ENCODE measurements at regions not wholly inside any gene's neighbourhood (a gene's known extent, or its start where the extent isn't known, plus 50 kb on each side); places are given as distances from the start of the nearest gene placed in this dataset.

DNA sequence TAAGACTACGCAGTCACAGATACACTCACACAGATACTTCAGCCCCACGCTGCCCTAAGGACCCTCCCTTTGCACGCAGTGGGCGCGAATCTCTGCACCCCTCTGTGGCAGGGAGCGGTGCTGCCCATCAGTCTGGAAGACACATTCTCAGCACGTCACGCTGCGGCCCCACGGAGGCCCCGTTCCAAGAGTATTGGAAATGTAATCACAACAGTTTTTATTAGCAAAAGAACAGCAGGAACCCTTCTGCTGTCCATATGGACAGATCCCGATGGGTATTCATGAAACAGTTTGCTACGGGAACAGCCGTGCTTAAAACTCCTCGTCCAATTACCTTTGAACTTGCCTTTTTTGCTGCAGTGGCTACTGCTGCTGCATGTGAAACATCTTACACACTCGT lies 131.0 kb downstream of the RPS24 start:
- no peak for DNase-seq

DNA sequence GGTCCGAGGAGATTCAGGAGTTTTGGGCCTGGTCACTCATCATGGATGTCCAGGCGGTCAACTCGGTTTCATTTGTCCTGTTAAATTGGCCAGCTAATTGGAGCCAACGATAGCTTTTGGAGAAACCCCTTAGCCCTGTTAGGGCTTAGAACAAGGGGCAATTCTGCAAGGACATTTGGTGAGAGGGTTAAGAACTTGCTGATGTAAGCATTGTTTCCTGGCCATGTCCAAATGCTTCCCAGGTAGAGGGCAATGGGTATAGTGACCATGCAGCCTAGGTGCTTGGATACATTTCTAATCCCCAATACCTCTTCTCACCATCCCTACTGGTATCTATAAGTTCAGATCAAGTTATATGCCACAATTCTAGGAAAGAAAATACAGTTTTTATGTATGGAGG lies 131.5 kb downstream of the RPS24 start:
- DNase-seq: no peak

DNA sequence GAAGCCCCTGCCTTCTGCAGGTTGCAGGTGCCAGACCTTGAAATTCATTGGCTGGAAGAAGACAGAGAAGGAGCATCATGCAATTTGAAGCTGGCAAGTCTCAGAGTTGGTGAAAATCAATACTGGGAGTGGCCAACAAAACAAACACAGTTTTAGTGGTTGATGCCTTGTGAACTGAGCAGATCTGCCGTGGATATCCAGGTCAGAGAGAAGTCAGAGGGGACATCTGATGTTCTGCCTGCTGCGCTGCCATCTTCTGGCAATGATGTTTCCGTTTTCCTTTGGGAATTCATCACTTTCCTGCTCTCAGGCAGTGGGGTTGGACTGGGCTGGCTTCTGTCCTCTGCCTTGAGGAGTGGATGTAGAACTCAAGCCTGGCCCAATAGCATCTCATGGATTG lies 132.0 kb downstream of the RPS24 start:
- DNase-seq: no peak

DNA sequence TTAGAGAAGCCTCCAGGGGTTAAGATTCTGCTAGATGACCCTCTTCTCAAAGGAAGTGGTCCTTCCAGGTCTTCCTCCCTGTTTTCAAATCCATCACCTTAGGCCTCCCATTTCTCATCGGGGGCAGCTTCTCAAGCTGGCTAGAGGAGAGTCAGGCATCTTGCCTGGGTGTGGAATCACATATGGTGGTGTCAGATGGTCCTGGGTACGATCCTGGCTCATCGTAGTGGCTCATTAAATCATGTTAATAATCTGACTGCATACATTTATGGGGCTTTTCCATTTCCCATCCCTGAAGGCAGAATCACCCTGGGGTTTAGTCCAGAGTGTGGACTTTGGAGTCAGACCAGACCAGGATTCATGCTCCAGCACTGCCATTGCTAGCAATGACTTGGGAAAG lies 132.6 kb downstream of the RPS24 start:
- no peak for DNase-seq

DNA sequence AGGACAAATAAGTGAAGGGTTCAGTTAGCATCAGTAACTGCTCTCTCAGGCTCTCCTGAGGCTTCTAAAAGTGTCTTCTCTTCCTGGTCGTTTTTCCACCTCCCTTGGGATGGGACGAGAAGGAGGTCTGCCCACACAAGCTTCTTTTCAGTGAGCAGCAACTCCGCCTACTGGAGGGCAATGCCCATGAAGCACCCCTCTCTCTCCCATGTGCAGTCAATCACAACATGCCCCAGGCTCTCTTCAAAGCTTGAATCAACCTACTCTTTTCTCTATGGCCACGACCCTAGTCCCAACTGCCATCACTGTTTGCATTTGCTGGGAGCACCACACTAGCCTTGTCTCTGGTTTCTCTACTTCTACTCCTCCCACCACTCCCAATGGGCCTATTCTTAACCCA lies 135.6 kb downstream of the RPS24 start:
- no peak for DNase-seq

DNA sequence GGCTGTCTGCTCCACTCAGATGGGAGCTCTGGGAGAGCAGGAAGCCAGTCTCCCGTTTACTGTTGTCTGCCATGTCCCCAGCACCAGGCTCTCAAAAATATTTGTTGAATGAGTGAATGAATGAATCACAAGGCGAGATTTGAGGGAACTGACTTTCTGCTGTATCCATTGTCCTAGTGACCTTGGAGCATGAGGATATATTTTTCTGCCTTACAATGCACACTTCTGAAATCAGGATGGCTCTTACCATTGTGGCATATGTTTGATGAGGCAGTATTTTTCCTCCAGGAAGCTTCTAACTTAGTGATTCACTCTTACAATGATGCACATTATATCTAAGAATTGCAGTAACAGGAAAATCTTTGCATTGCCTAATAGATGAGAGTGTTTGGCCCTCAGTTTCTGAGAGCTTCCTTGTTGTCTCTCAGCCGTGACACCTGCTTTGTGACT lies 136.4 kb downstream of the RPS24 start:
- peak; percentile 14 for DNase-seq

DNA sequence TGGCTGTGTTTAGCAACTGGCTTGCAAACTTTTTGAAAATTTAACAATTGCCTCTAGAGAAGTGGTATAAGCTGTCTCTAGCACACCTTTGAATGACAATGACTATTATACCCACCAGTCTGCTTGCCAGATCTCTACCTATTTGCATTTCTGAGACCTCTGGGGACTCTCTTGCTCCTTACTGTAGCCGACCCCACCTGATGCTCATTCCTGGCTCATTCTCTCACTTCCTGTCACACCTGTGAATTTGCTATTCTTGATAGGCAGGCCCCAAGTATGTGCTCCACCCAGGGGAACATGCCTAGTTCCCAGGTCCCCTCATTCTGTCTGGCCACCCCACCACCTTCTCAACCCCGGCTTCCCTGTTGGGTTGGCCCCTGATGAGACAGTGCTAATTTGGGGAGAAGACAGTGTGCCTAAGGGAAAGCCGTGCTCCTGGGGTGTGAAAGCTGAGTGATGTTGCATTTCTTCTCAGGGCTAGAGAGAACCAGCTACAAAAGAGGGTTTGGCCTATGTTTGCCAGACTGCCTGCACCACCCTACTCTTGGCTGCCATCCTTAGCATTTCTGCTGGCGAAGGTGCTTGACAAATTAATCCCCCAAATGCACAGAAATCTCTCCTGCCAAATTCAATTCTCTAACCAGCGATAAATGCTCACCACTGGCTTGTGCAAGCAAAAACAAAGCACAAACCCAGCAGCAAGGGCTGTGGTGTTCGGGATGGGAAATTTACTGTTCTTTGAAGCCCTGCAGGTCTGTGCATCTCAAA lies 138.2 kb downstream of the RPS24 start:
- DNase-seq: no peak

DNA sequence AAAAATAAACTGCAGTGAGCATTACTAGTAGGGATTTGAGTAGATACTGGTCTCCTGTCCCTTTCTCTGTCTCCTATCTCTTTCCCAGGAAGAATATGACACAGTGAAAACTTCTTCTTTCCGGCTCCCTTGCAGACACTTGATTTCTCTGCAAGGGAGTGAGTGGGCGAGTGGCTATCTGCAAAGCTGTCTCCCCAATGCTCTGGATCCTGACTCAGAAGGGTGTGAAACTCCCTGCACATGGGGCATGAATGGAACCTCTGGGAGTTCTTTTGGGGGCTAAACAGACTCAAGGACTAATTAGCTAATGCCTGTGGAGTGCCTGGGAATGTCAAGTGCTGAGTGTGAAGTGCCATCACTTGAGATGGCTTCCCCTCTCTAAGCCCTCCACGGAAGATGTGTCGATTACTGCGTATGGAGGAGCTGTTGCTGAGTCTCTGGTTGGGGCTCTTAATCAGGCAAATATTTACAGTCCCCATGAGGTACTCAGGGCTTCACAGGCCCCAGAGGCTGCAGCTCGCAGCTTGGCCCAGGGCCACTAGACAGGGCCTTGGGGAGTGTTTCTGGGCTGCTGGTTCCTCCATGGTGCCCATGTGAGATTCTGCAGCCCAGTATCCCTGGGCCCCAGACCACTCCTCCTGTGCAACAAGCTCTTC lies 139.8 kb downstream of the RPS24 start:
- no peak for DNase-seq

DNA sequence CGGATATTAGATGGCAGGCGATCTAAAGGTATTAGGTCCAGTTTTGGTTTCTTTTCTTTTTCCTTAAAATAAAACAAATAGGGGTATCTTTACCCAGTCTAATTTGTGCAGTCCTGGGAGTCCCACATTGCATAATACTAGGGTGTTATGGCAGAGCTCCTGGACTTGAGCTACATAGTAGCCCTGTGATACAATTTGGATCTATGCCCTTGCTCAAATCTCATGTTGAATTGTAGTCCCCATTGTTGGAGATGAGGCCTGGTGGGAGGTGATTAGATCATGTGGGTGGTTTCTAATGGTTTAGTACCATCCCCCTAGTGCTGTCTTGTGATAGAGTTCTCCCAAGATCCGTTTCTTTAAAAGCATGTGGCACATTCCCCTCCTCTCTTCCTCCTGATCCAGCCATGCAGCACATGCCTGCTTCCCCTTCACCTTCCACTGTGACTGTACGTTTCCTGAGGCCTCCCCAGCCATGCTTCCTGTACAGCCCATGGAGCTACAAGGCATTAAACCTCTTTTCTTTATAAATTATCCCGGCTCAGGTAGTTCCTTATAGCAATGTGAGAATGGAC lies 141.9 kb downstream of the RPS24 start:
- no peak for DNase-seq

DNA sequence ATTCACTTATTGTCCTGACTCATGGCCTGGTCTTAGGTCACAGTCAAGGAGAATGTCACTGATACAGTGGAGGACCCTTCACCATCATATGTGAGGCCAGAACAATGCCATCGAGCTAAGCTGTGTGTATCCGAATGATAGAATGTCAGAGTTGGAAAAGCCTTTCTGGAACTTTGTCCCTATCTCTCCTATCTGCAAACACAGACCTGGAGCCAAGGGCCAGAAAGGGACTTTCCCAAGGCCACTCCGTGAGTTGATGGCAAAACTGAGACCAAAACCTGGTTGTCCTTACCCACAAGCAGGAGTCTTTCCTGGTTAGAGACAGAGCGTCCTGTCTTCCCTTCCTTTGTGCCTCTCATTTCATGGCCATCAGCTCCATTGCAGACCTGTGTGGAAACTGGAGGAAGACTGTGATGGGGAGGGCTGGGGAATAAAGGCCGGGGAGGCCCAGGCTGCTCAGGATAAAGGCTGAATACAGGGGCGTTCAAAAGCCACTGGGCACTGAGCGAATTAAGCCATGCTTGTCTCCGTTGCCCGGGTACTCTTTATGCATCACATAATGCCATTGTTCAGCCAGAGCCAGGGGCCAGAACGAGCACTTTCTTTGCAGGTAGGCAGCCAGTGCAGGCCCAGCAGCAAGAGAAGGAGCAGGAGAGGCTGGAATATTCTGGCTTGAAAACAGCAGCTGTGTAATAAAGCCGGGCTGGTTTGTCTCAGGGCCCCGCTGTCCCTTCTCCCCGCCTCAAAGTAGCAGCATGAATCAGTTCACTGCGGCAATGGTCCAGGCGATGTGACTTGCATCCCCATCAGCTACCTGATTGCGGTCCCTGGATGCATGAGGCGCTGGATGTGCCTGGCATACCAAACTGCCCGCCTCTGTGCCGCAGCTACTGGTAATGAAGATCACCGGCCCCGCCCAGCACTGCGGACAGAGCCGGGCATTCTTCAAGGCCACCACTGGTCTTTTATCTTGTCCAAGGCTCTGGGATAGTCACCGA lies 143.0 kb downstream of the RPS24 start:
- DNase-seq: no peak

DNA sequence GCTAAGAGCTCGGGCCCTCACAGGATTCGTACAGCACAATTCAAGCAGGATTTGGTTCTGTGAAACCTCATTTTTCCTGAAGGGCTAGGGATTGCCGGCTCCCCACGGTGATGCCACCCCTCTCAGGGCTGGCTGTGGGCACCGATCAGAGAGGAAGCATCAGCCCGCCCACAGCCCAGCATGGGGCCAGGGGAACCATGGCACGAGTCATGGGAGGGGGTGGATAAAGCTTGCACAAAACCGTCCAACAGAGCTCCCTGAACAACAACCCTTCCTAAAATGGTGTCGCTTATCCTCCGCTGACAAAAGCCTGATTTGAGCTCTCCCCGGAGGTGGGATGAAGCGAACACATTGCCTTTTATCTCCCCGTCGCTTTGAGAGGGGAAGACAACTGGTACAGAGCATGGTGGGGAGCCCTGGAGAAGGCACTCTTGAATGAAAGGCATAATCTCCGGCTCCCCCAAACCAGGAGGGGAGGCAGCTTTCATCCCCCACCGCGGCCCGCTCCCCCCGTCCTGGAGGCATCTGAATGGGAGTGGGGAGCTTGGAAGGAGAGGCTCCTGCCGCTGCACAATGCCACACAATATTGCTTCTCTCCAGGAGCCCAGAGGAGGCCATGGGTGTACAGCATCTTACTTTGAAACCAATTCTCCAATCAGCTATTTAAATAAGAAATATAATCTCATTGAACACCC lies 144.0 kb downstream of the RPS24 start:
- no peak for DNase-seq

DNA sequence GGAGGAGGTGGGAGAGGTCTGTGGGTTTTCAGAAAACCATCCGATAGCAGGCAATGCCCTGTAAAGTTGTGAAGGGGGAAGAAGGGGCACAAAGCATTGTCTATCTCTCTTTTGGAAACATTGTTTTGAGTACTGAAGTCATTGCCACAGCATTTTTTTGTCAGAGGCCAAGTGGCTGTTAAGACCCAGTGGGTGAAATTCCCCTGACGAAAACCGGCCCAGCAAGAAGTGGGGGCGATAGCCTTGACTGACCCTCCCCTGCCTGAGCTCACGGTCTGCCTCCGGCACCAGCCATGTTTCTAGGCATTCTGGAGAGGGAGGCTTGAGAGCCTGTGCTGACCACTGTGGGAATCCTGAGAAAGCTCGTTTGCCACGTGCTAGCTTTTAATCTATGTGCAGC lies 144.7 kb downstream of the RPS24 start:
- DNase-seq: no peak

DNA sequence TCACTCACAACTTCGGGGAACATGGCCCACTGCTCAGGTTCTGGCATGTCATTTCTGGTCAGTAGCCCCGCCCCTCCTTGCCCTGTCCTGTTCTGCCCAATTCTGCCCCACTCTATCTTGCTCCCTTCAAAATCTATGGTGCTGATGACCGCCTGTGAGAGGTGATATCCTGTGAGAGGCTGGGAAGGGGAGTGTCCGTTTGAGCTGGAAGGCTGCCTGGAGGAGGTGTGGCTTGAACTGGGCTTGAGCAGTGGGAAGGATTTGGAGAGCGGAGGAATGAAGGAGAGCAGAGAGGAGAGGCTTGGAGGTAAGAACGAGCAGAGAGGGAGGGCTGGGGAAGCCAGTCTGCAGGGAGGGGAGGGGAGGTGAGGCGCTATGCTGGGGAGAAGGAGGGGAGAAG lies 145.3 kb downstream of the RPS24 start:
- DNase-seq: peak; percentile 56

DNA sequence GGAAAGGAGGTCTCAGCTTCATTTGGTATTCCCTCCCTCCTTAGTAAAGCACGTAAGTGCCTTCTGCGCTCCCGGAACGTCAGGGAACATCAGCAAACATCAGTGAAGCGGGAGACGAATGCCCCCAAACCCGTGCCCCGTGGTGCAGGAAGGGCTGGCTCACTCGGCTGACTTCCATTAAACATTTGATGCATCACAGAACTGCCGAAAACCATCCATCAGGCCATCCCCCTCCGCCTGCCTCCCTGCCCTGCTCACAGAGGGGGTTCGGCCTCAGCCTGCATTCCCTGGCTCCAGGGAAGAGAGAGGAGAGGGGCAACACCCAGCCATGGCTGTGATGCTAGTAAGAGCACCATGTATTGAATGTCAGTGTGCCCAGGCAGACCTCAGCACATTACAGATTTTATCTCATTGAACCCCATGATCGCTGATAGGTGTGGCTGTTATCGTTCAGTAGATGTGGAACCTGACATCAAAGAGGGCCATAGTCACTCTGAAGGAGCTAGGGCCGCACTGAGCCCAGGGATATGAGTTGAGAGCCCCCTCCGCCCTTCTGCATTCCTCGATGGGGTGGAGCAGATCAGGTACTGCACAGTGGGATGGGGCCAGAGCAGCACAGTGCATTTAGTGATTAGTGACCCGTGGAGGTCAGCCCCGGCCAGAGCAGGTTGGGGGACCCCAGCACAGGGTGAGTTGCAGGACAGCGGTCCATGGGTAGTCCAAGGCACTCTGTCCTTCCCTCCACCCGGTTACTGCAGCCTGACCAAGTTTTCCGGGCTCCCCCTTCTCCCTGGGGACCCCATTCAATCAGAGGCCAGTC lies 146.4 kb downstream of the RPS24 start:
- DNase-seq: no peak

DNA sequence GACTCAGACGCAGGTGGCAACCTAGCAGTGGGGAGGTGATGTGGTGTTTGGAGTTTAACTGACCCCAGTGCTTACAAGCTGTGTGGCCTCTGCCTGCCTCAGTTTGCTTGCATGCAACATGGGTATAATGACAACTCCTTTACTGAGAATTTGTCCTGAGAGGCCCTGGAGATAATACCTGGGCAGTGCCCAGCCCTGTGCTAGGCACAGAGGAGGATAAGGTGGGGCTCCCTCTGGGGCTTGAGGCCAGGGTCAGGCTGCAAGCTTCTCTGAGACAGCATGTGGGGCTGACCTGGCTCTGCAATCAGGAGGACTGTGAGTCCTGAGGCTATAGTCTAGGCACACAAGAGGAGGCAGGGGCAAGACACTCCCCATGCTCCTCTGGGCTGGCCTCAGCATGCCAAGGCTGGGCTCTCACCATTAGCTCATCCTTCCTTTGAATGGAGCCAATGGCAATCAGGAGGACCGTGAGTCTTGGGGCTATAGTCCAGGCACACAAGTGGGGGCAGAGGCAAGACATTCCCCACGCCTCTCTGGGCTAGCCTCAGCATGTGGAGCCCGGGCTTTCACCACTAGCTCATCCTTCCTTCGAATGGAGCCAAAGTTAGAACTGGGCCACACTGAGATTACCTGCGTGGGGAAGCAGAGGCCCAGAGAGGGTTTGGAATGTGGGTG lies 147.9 kb downstream of the RPS24 start:
- DNase-seq: no peak

DNA sequence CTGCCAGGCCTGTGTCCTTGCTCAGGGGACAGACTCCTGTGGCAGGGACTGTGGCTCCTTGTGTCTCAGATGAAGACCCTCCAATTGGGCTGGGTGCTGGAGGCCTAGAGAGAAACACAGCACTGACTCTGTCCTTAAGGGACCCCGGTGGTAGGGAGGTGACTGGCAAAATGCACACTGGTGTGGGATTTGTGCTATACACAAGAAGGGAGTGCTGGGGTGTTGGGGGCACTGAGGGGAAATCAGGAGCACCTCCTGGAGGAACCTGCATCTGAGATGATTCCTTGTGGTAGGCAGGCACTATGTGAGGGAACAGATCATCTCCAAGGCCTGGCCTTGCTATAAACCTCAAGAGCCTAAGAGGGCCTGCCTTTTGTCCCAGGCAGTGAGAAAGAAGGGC lies 149.2 kb downstream of the RPS24 start:
- DNase-seq: no peak

DNA sequence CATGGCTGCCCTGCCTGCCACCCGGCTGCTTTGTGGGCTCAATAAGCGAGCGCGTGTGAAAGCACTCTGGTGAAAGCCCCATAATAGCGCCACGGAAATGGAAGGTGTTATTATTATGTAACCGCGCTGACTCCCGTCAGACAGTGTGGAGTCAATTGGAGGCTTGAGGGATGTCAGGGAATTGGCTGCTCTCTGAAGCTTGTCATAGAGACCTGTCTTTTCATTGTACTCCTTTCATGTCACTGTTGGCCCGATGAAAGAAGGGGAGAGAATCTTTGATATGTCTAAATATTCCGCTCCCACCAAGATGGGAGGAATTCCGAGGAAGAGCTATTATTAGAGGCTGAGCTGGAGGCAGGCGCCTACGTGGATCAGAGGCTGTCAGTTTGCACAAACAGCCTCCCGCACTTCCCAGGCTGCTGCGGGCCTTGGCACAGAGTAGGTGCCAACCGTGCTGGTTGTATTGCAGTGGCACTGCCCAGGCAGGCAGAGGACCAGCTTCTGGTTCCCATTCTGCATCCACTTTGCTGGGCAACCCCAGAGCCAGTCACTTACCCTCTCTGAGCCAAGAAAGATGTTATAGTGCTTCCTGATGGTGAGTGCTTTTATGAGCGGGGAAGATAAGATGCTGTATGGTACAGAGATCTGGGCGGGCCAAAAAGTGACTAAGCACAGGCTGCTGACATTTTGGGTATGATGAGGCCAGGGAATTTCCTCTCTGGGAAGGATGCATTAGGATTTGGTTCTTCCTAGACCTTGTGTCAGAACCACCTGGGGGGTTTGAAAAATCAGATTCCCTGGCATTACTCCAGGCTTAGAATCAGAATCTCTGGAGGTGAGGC lies 151.4 kb downstream of the RPS24 start:
- DNase-seq: peak; percentile 39

DNA sequence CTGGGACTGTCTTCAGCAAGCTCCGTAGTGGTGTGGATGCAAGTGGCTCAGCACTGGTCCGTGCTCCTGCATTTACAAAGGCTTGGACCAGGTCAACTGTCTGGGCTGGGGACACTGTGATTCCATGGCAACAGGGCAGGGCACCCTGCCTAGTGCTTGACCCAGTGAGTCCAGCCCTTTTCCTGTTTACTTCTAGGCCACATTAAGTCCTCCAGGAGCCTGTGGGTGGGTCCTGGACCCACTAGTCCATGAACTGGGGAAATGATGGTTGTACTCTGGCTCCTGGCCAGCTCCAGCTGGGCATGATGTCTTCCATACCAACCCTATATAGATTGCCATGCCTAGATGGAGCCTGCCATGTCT lies 152.0 kb downstream of the RPS24 start:
- no peak for DNase-seq

DNA sequence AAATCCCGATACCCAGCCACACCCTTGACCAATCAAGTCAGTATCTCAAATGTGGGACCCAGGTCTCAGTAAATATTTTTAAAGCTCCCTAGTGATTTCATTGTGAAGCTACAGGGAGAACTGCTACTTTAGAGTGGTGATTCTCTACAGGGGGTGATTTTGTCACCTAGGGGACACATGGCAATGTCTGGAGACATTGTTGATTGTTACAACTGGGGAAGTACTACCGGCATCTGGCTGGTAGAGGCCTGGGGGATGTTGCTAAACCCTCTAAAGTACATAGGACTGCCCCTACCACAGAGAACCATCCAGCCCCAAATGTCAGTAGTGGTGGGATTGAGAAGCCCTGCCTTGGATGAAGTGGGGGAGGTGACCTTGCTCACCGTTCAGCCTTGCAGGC lies 152.9 kb downstream of the RPS24 start:
- no peak for DNase-seq

DNA sequence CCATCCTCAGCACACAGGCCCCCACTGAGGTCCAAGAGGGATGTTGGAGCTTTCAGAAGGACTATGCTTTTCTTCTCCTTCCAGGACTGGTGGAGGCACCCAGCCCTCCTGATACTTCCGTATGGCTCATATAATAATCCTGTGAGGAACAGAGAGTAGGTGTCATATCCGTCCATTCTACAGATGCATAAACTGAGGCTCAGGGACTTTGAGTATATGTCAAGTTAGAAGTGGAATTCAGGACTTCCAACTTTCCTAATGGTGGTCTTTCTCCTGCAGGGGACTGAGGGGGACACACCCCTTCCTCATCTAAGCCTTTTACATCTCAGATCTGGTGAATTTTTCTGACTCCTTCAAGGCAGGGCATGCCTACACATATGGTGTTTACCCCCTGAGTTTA lies 153.7 kb downstream of the RPS24 start:
- no peak for DNase-seq
